H9 (cell line): ENCODE measurements at regions not wholly inside any gene's neighbourhood (a gene's known extent, or its start where the extent isn't known, plus 50 kb on each side); places are given as distances from the start of the nearest gene placed in this dataset.

Experiments
- DNase-seq: peaks from one replicate; pipeline ENCODE4 v3.0.0-alpha.2; 2017
- H2AFZ ChIP-seq: one replicate; pipeline ENCODE4 v1.6.1; 2013; ENCODE audit warnings: mild to moderate bottlenecking, low read length, control low read depth, moderate library complexity
- H2AK5ac ChIP-seq: 2 replicates; pipeline ENCODE4 v1.6.1; 2013; ENCODE audit warnings: low read length, control low read depth, mixed read lengths; ENCODE audit not compliant: insufficient read length
- H2BK120ac ChIP-seq: one replicate; pipeline ENCODE4 v1.6.1; 2013; ENCODE audit warnings: low read depth, mild to moderate bottlenecking, low read length, control low read depth, inconsistent platforms; ENCODE audit not compliant: poor library complexity, severe bottlenecking
- H2BK12ac ChIP-seq: 2 replicates; pipeline ENCODE4 v1.6.1; 2013; ENCODE audit warnings: low read length, control low read depth, mixed read lengths, low read depth; ENCODE audit not compliant: insufficient read length
- H2BK15ac ChIP-seq: 2 replicates; pipeline ENCODE4 v1.6.1; 2013; ENCODE audit warnings: low read depth, low read length, control low read depth
- H2BK20ac ChIP-seq: one replicate; pipeline ENCODE4 v1.6.1; 2013; ENCODE audit warnings: low read depth, mild to moderate bottlenecking, low read length, control low read depth, inconsistent platforms; ENCODE audit not compliant: poor library complexity, severe bottlenecking
- H2BK5ac ChIP-seq: 2 replicates; pipeline ENCODE4 v1.6.1; 2013; ENCODE audit warnings: low read length, control low read depth, mixed read lengths; ENCODE audit not compliant: insufficient read length
- H3K14ac ChIP-seq: 2 replicates; pipeline ENCODE4 v1.6.1; 2013; ENCODE audit warnings: low read length, control low read depth; ENCODE audit not compliant: insufficient read depth
- H3K18ac ChIP-seq: 2 replicates; pipeline ENCODE4 v1.6.1; 2013; ENCODE audit warnings: low read depth, mild to moderate bottlenecking, mixed read lengths, low read length, control low read depth; ENCODE audit not compliant: insufficient read length
- H3K23ac ChIP-seq: 2 replicates; pipeline ENCODE4 v1.6.1; 2013; ENCODE audit warnings: low read length, control low read depth, mixed read lengths, low read depth; ENCODE audit not compliant: insufficient read length
- H3K23me2 ChIP-seq: 2 replicates; pipeline ENCODE4 v1.6.1; 2013; ENCODE audit warnings: low read depth, mild to moderate bottlenecking, mixed read lengths, low read length, control low read depth; ENCODE audit not compliant: insufficient read length, poor library complexity, severe bottlenecking
- H3K27ac ChIP-seq: 2 replicates; pipeline ENCODE4 v1.5.1; 2013; ENCODE audit warnings: low read length, control low read depth, mixed read lengths, low read depth; ENCODE audit not compliant: insufficient read length
- H3K27me3 ChIP-seq: 2 replicates; pipeline ENCODE4 v1.6.1; 2013; ENCODE audit warnings: low read length, control low read depth, inconsistent platforms; ENCODE audit not compliant: insufficient read depth
- H3K4ac ChIP-seq: 2 replicates; pipeline ENCODE4 v1.6.1; 2013; ENCODE audit warnings: low read depth, mild to moderate bottlenecking, control low read depth, inconsistent platforms, low read length, moderate library complexity
- H3K4me1 ChIP-seq: 2 replicates; pipeline ENCODE4 v1.6.1; 2013; ENCODE audit warnings: low read length, control low read depth, inconsistent platforms; ENCODE audit not compliant: insufficient read depth
- H3K4me2 ChIP-seq: 2 replicates; pipeline ENCODE4 v1.6.1; 2013; ENCODE audit warnings: low read length, control low read depth, mixed read lengths; ENCODE audit not compliant: insufficient read length, insufficient read depth
- H3K56ac ChIP-seq: 2 replicates; pipeline ENCODE4 v1.6.1; 2013; ENCODE audit warnings: low read depth, mild to moderate bottlenecking, mixed read lengths, low read length, control low read depth; ENCODE audit not compliant: insufficient read length
- H3K79me1 ChIP-seq: 2 replicates; pipeline ENCODE4 v1.6.1; 2013; ENCODE audit warnings: low read depth, mild to moderate bottlenecking, moderate library complexity, low read length, control low read depth, inconsistent platforms; ENCODE audit not compliant: insufficient read depth, poor library complexity, severe bottlenecking
- H3K79me2 ChIP-seq: 2 replicates; pipeline ENCODE4 v1.6.1; 2013; ENCODE audit warnings: low read length, control low read depth, inconsistent platforms; ENCODE audit not compliant: insufficient read depth
- H3K9ac ChIP-seq: 2 replicates; pipeline ENCODE4 v1.6.1; 2013; ENCODE audit warnings: low read length, control low read depth, mixed read lengths; ENCODE audit not compliant: insufficient read length; ENCODE audit errors: extremely low read depth
- H3K9me3 ChIP-seq: one replicate; pipeline ENCODE4 v1.6.1; 2013; ENCODE audit warnings: low read depth, low read length, inconsistent platforms; ENCODE audit not compliant: control insufficient read depth
- H3T11ph ChIP-seq: one replicate; pipeline ENCODE4 v1.6.1; 2013; ENCODE audit warnings: mild to moderate bottlenecking, low read length, control low read depth, inconsistent platforms
- H4K20me1 ChIP-seq: one replicate; pipeline ENCODE4 v1.6.1; 2013; ENCODE audit not compliant: control insufficient read depth, insufficient read length, insufficient read depth
- H4K5ac ChIP-seq: 2 replicates; pipeline ENCODE4 v1.6.1; 2013; ENCODE audit warnings: low read depth, mild to moderate bottlenecking, mixed read lengths, low read length, control low read depth; ENCODE audit not compliant: insufficient read length
- H4K8ac ChIP-seq: replicated peaks from 2 replicates; pipeline ENCODE4 v1.6.1; 2013; ENCODE audit warnings: low read length, control low read depth, mixed read lengths, low read depth; ENCODE audit not compliant: insufficient read length
- H4K91ac ChIP-seq: 2 replicates; pipeline ENCODE4 v1.6.1; 2013; ENCODE audit warnings: low read depth, mild to moderate bottlenecking, moderate library complexity, mixed read lengths, low read length, control low read depth; ENCODE audit not compliant: insufficient read length
- H3K27ac Mint-ChIP-seq, 3 experiments: 2 replicates in 2 of 3; 3 replicates in 1 of 3; pipeline ENCODE4 v1.8.0; 2020 to 2021; ENCODE audit warnings: mixed read lengths in 3 of 3, mild to moderate bottlenecking in 1 of 3, moderate library complexity in 1 of 3
- H3K27me3 Mint-ChIP-seq: 2 replicates; pipeline ENCODE4 v1.8.0; 2021; ENCODE audit warnings: low read depth, mild to moderate bottlenecking, moderate library complexity, mixed read lengths
- H3K36me3 Mint-ChIP-seq, 3 experiments: 2 replicates in 2 of 3; 3 replicates in 1 of 3; pipeline ENCODE4 v1.8.0; 2020 to 2021; ENCODE audit warnings: low read depth in 3 of 3, mixed read lengths in 3 of 3; ENCODE audit not compliant: insufficient read depth in 1 of 3
- H3K4me1 Mint-ChIP-seq, 2 experiments: 2 replicates each; pipeline ENCODE4 v1.8.0; 2020; ENCODE audit warnings: mixed read lengths in 2 of 2
- H3K4me3 Mint-ChIP-seq, 2 experiments: 2 replicates in 1 of 2; 3 replicates in 1 of 2; pipeline ENCODE4 v1.8.0; 2020 to 2021; ENCODE audit warnings: mild to moderate bottlenecking in 2 of 2, mixed read lengths in 2 of 2, moderate library complexity in 1 of 2
- H3K9me3 Mint-ChIP-seq, 2 experiments: 2 replicates in 1 of 2; 3 replicates in 1 of 2; pipeline ENCODE4 v1.8.0; 2020; ENCODE audit warnings: mild to moderate bottlenecking in 2 of 2, mixed read lengths in 2 of 2, moderate library complexity in 1 of 2
- CTCF ChIP-seq: fragments of 200-600 bp; sonication (generic); conservative IDR thresholded peaks from 3 replicates; pipeline ENCODE4 v1.8.0; 2021; ENCODE audit warnings: antibody characterized with exemption, mild to moderate bottlenecking
- WGBS: extraction: QIAGEN DNeasy Blood & Tissue Kit; methylation state at CpG from one replicate; pipeline ENCODE4 v1.1.7; 2013; ENCODE audit warnings: missing lambda C conversion rate, low lambda C conversion rate, mixed read lengths; ENCODE audit not compliant: insufficient read length; ENCODE audit errors: extremely low coverage; 5-methylcytosine and 5-hydroxymethylcytosine counted together

DNA sequence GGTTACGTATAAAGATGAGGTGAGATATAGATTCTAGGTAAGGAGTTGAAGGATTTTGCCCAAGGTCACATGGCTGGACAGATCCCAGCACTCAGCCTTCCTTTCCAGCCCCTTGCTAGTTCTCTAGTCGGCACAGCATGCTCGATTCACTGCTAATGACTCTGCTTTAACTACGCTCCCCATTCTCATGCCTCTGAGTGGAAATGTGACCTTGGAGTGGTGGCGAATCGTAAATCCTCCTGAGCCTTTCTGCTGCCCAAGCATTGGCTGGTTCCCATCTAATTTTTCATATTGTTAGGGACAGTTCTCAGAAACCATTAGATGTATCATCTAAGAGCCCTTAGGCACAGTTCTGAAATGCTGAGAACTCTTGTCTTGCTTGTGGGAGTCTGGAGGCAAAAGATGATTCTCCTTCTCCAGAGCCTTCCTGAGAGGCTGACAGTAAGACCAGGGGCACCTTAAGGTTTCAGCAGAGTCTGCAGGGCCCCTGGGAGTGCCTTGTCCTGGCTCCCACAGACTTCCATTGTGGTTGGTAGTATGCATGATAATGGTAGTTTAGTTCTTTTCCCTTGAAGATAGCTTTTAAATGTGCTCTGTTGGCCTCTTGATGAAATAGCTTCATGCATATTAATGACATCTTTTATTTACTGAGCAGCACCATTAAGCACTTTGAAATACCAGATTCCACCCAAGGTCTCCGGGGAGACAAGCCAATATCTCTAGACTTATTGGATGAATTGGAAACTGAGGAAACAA lies 377.8 kb upstream of the SLC14A2 start:
- no peak overlapping the region for H2AFZ ChIP-seq

More for the DNA sequence above, 377.8 kb upstream of the SLC14A2 start:
- no peak for TF ChIP-seq CTCF
- Mint-ChIP-seq H3K27ac (peak overlapping the region in 1 of 3 experiments; percentile 83; a peak in 2 of 7 replicates), H3K4me3 (no peak overlapping the region), H3K9me3 (no peaks in the 10 kb centered on the region), H3K27me3 (peaks cover 1% of the 10 kb centered on the region; the same call in 1 of the 2 replicates), H3K4me1 (peaks cover 17% of the 10 kb centered on the region in 2 experiments), H3K36me3 (no peaks in the 10 kb centered on the region)
- no peak overlapping the region for H3T11ph ChIP-seq
- H4K8ac ChIP-seq: no peak overlapping the region
- no peaks in the 10 kb centered on the region for H3K79me2 ChIP-seq
- no CpG with 5 or more reads among the region's 7 CpGs for WGBS
- no peak overlapping the region for H2BK120ac ChIP-seq
- no peak overlapping the region for H3K56ac ChIP-seq
- H4K20me1 ChIP-seq: no peaks in the 10 kb centered on the region
- no peak overlapping the region for H2BK5ac ChIP-seq
- no peak overlapping the region for H3K14ac ChIP-seq
- no peak overlapping the region for H3K4me2 ChIP-seq
- no peak overlapping the region for H4K5ac ChIP-seq
- DNase-seq: no peak
- no peak overlapping the region for H2BK12ac ChIP-seq
- no peak overlapping the region for H3K9ac ChIP-seq
- no peak overlapping the region for H3K23ac ChIP-seq
- no peaks in the 10 kb centered on the region for H3K9me3 ChIP-seq
- H3K27ac ChIP-seq: no peak overlapping the region
- no peak overlapping the region for H2AK5ac ChIP-seq
- H3K18ac ChIP-seq: no peak overlapping the region
- H3K4ac ChIP-seq: no peak overlapping the region
- H4K91ac ChIP-seq: no peak overlapping the region
- no peaks in the 10 kb centered on the region for H3K27me3 ChIP-seq
- peaks cover 3% of the 10 kb centered on the region; the same call in 1 of the 2 replicates for H3K4me1 ChIP-seq
- H2BK20ac ChIP-seq: no peak overlapping the region
- H3K79me1 ChIP-seq: no peaks in the 10 kb centered on the region
- no peak overlapping the region for H2BK15ac ChIP-seq
- no peaks in the 10 kb centered on the region for H3K23me2 ChIP-seq
